Keratinocyte (primary cell): ENCODE measurements at regions not wholly inside any gene's neighbourhood (a gene's known extent, or its start where the extent isn't known, plus 50 kb on each side); places are given as distances from the start of the nearest gene placed in this dataset.

Experiments used
- DNase-seq: peaks from one replicate; pipeline ENCODE4 v3.0.0-alpha.2; 2011; ENCODE audit warnings: low read depth, missing footprints, low spot score
- FAIRE-seq: peaks from 2 replicates; lab custom pipeline; 2011; peaks lifted over from hg19 to GRCh38; lab: Jason Lieb, UNC
- H2AFZ ChIP-seq: 2 replicates; pipeline ENCODE4 v1.6.0; 2012; ENCODE audit warnings: low read length, control low read depth, inconsistent platforms; ENCODE audit not compliant: control insufficient read depth
- H3K27ac ChIP-seq: 2 replicates; pipeline ENCODE4 v1.5.1; 2011; ENCODE audit warnings: low read length; ENCODE audit not compliant: control insufficient read depth, insufficient read depth
- H3K27me3 ChIP-seq: 3 replicates; pipeline ENCODE4 v1.6.0; 2011; ENCODE audit warnings: low read length; ENCODE audit not compliant: control insufficient read depth, insufficient read depth; ENCODE audit errors: extremely low read depth
- H3K36me3 ChIP-seq, 2 experiments: 2 replicates in 1 of 2; 3 replicates in 1 of 2; pipeline ENCODE4 v1.5.1; 2011; ENCODE audit warnings: low read length in 2 of 2, mild to moderate bottlenecking in 1 of 2; ENCODE audit not compliant: control insufficient read depth in 2 of 2, insufficient read depth in 2 of 2; ENCODE audit errors: extremely low read depth in 1 of 2
- H3K4me1 ChIP-seq: 3 replicates; pipeline ENCODE4 v1.5.1; 2011; ENCODE audit warnings: low read length; ENCODE audit not compliant: control insufficient read depth, insufficient read depth; ENCODE audit errors: extremely low read depth
- H3K4me2 ChIP-seq: 3 replicates; pipeline ENCODE4 v1.6.0; 2011; ENCODE audit warnings: low read depth, low read length; ENCODE audit not compliant: control insufficient read depth, insufficient read depth; ENCODE audit errors: extremely low read depth
- H3K4me3 ChIP-seq, 3 experiments: fragments of 200-600 bp in 1 of 3; sonication (generic) in 1 of 3; 2 replicates in 2 of 3; 3 replicates in 1 of 3; pipeline ENCODE4 v1.5.1; 2011 to 2016; ENCODE audit warnings: low read length in 3 of 3, mild to moderate bottlenecking in 3 of 3, control low read depth in 2 of 3, inconsistent platforms in 1 of 3, low read depth in 1 of 3, mixed read lengths in 1 of 3, mixed run types in 1 of 3, moderate library complexity in 1 of 3; ENCODE audit not compliant: control insufficient read depth in 2 of 3, insufficient read depth in 2 of 3; ENCODE audit errors: extremely low read depth in 1 of 3
- H3K79me2 ChIP-seq: 2 replicates; pipeline ENCODE4 v1.6.0; 2012; ENCODE audit warnings: low read length; ENCODE audit not compliant: control insufficient read depth, insufficient read depth
- H3K9ac ChIP-seq: 3 replicates; pipeline ENCODE4 v1.6.0; 2011; ENCODE audit warnings: low read length; ENCODE audit not compliant: control insufficient read depth, insufficient read depth; ENCODE audit errors: extremely low read depth
- H3K9me1 ChIP-seq: 3 replicates; pipeline ENCODE4 v1.6.0; 2011; ENCODE audit warnings: low read length; ENCODE audit not compliant: control insufficient read depth, insufficient read depth; ENCODE audit errors: extremely low read depth
- H3K9me3 ChIP-seq: 2 replicates; pipeline ENCODE4 v1.5.1; 2012; ENCODE audit warnings: low read depth, low read length; ENCODE audit not compliant: control insufficient read depth
- H4K20me1 ChIP-seq: 3 replicates; pipeline ENCODE4 v1.6.0; 2011; ENCODE audit warnings: low read length; ENCODE audit not compliant: control insufficient read depth, insufficient read depth; ENCODE audit errors: extremely low read depth
- CTCF ChIP-seq, 3 experiments: IDR thresholded peaks in 1 of 3; conservative IDR thresholded peaks in 1 of 3; optimal IDR thresholded peaks in 1 of 3; 2 replicates in 2 of 3; 3 replicates in 1 of 3; pipeline versions ENCODE3 to v1.5.1; 2011; ENCODE audit warnings: low read length in 3 of 3, mild to moderate bottlenecking in 3 of 3, moderate library complexity in 2 of 3, control low read depth in 1 of 3, inconsistent platforms in 1 of 3; ENCODE audit not compliant: insufficient read depth in 2 of 3; ENCODE audit errors: extremely low read depth in 1 of 3
- EZH2 ChIP-seq: IDR thresholded peaks from one replicate; pipeline ENCODE4 v1.6.1; 2012; ENCODE audit warnings: inconsistent platforms, mild to moderate bottlenecking, low read length, moderate library complexity
- dilution Hi-C: fragments of 300-500 bp; cut with MboI; formaldehyde crosslinking; loops from one replicate; pipeline ENCODE4 v1.7.0; 2020; ENCODE audit warnings: low sequenced_read_pairs; ENCODE audit not compliant: extremely low pct_ligation_motif_present

- TF ChIP-seq EZH2 = no peak
- TF ChIP-seq CTCF (optimal IDR thresholded peaks at IDR 0.05 in 1 of 3, IDR thresholded peaks at IDR 0.05 in 1 of 3, conservative IDR thresholded peaks at IDR 0.05 in 1 of 3; ENCODE audit: extremely low read depth in 1 of 3, insufficient read depth in 2 of 3, low read length in 3 of 3) = no peak
- Histone ChIP-seq H3K27ac (no peak overlapping the region), H3K4me3 (no peak overlapping the region), H3K79me2 (no peaks in the 10 kb centered on the region), H3K4me1 (no peaks in the 10 kb centered on the region), H3K27me3 (no peaks in the 10 kb centered on the region), H3K9ac (no peak overlapping the region), H4K20me1 (no peaks in the 10 kb centered on the region), H3K9me3 (no peaks in the 10 kb centered on the region), H3K9me1 (no peaks in the 10 kb centered on the region), H3K36me3 (no peaks in the 10 kb centered on the region), H2AFZ (no peak overlapping the region), H3K4me2 (no peak overlapping the region)
- dilution Hi-C loops = no loop called here
- DNase-seq (no peak), FAIRE-seq (no peak)
These were observed 272.9 kb downstream of the KLHL13 start for GRCh38 chrX:117843749-117844148.

- H3K27me3 ChIP-seq = no peaks in the 10 kb centered on the region
- no peak overlapping the region for H3K4me3 ChIP-seq
- H4K20me1 ChIP-seq = no peaks in the 10 kb centered on the region
- DNase-seq = no peak
- H3K4me2 ChIP-seq = no peak overlapping the region
- no peaks in the 10 kb centered on the region for H3K9me3 ChIP-seq
- TF ChIP-seq EZH2 = no peak
- no peak for TF ChIP-seq CTCF (optimal IDR thresholded peaks at IDR 0.05 in 1 of 3, IDR thresholded peaks at IDR 0.05 in 1 of 3, conservative IDR thresholded peaks at IDR 0.05 in 1 of 3; ENCODE audit: extremely low read depth in 1 of 3, insufficient read depth in 2 of 3, low read length in 3 of 3)
- no peak overlapping the region for H2AFZ ChIP-seq
- H3K4me1 ChIP-seq = no peaks in the 10 kb centered on the region
- no peak overlapping the region for H3K27ac ChIP-seq
- H3K79me2 ChIP-seq = no peaks in the 10 kb centered on the region
- dilution Hi-C loops = no loop called here
- no peaks in the 10 kb centered on the region for H3K36me3 ChIP-seq
- no peak overlapping the region for H3K9ac ChIP-seq
- no peaks in the 10 kb centered on the region for H3K9me1 ChIP-seq
- FAIRE-seq = no peak
These were observed 276.0 kb downstream of the KLHL13 start for GRCh38 chrX:117840645-117841044.
